ENCODE measurements at regions not wholly inside any gene's neighbourhood (a gene's known extent, or its start where the extent isn't known, plus 50 kb on each side); places are given as distances from the start of the nearest gene placed in this dataset.

DNA sequence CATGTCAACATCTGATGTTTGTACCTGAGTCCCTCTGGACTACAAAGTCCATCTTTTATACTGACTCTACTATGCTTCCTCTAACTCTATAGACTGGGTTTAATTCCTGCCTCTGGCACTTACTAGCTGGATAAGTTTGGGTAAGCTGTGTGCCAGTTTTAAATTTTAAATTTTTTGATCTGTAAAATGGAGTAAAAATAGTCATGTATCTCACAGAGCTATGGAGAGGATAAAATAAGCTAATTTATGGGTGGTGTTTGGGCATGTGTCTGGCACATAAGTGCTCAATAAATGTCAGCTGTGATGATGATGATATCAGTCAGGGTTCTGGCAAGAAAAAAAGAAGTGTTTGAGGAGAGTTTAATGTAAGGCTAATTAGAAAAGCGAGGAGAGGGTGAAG is 139.2 kb upstream of the C1orf21 start:
- TF ChIP-seq, protein P1, sequence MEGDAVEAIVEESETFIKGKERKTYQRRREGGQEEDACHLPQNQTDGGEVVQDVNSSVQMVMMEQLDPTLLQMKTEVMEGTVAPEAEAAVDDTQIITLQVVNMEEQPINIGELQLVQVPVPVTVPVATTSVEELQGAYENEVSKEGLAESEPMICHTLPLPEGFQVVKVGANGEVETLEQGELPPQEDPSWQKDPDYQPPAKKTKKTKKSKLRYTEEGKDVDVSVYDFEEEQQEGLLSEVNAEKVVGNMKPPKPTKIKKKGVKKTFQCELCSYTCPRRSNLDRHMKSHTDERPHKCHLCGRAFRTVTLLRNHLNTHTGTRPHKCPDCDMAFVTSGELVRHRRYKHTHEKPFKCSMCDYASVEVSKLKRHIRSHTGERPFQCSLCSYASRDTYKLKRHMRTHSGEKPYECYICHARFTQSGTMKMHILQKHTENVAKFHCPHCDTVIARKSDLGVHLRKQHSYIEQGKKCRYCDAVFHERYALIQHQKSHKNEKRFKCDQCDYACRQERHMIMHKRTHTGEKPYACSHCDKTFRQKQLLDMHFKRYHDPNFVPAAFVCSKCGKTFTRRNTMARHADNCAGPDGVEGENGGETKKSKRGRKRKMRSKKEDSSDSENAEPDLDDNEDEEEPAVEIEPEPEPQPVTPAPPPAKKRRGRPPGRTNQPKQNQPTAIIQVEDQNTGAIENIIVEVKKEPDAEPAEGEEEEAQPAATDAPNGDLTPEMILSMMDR (IDR thresholded peaks at IDR 0.05) = no peak
- TF ChIP-seq POLR2AphosphoS5 (IDR thresholded peaks at IDR 0.05) = no peak
- TF ChIP-seq POLR2A (IDR thresholded peaks at IDR 0.05) = no peak
- TF ChIP-seq EP300 (IDR thresholded peaks at IDR 0.05) = no peak

All from suprapubic skin (tissue), 4 donors.